HAP-1 (cell line): ENCODE measurements at regions not wholly inside any gene's neighbourhood (a gene's known extent, or its start where the extent isn't known, plus 50 kb on each side); places are given as distances from the start of the nearest gene placed in this dataset.
A peak's percentile ranks its signal among the peaks of the same experiment; 100 is the strongest.
"Not testable (repeated sequence)": the region's sequence is repeated elsewhere in the genome, so short reads cannot be mapped to it uniquely, and the experiment has no call there.

Experiments
- DNase-seq, 2 experiments: peaks; one replicate each; pipeline ENCODE4 v3.0.0-alpha.2; 2016 to 2020; ENCODE audit warnings: low spot score in 2 of 2
- H3K27me3 ChIP-seq: fragments of 250-450 bp; sonication (Bioruptor Pico); 2 replicates; pipeline ENCODE4 v1.5.1; 2020; ENCODE audit warnings: low read depth, mild to moderate bottlenecking, moderate library complexity
- H3K36me3 ChIP-seq: fragments of 250-450 bp; sonication (Bioruptor Pico); replicated peaks from 2 replicates; pipeline ENCODE4 v1.5.1; 2020; ENCODE audit warnings: mild to moderate bottlenecking
- H3K4me1 ChIP-seq: fragments of 250-450 bp; sonication (Bioruptor Pico); 2 replicates; pipeline ENCODE4 v1.5.1; 2020; ENCODE audit warnings: mild to moderate bottlenecking
- H3K4me3 ChIP-seq: fragments of 250-450 bp; sonication (Bioruptor Pico); 2 replicates; pipeline ENCODE4 v1.5.1; 2020; ENCODE audit warnings: mild to moderate bottlenecking, moderate library complexity
- H3K9me3 ChIP-seq: fragments of 250-450 bp; sonication (Bioruptor Pico); 2 replicates; pipeline ENCODE4 v1.5.1; 2020; ENCODE audit warnings: mild to moderate bottlenecking, moderate library complexity
- in situ Hi-C: fragments of 300-500 bp; cut with MboI; formaldehyde crosslinking; loops from 3 replicates; pipeline ENCODE4 v1.14.3; 2020; ENCODE audit warnings: low sequenced_read_pairs, inconsistent platforms, mixed read lengths

DNA sequence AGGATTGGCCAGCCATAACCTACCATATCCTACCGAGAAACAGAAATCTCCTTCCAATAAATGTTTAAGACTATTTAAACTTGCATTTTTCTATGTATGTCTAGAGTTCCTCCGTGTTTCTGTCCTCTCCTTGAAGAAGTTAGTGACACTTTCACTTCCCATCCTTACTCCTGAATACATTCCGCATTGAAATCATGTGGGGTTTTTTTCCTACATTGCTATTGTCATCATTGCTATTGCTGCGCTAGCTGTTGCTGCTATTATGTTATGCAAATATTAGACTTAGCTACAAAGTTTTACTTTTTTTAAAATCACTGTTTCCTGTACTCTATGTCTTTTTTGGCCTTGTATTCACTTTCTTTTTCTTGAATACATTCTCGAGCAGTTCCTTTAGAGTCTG is 83.3 kb upstream of the NEK6 start:
- H3K9me3 ChIP-seq = no peaks in the 10 kb centered on the region
- no peak for DNase-seq
- peaks cover 20% of the 10 kb centered on the region for H3K27me3 ChIP-seq
- H3K4me1 ChIP-seq = no peaks in the 10 kb centered on the region
- in situ Hi-C loops = no loop called here
- H3K4me3 ChIP-seq = no peak overlapping the region
- no peaks in the 10 kb centered on the region for H3K36me3 ChIP-seq

DNA sequence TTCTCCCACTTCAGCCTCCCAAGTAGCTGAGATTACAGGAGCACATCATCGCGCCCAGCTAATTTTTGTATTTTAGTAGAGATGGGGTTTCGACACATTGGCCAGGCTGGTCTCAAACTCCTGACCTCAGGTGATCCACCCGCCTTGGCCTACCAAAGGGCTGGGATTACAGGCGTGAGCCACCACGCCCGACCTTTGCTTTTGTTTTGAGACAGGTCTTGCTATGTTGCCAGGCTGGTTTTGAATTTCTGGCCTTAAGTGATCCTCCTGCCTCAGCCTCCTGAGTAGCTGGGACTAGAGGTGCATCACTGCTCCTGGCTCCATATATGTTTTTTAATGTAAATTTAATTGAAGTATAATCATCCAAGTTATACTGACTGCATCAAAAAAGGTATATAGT is 80.2 kb upstream of the NEK6 start:
- H3K4me3 ChIP-seq, in situ Hi-C loops, H3K36me3 ChIP-seq, H3K9me3 ChIP-seq, DNase-seq, H3K4me1 ChIP-seq: not testable (repeated sequence)
- peaks cover 14% of the 10 kb centered on the region; the same call in 1 of the 2 replicates for H3K27me3 ChIP-seq

DNA sequence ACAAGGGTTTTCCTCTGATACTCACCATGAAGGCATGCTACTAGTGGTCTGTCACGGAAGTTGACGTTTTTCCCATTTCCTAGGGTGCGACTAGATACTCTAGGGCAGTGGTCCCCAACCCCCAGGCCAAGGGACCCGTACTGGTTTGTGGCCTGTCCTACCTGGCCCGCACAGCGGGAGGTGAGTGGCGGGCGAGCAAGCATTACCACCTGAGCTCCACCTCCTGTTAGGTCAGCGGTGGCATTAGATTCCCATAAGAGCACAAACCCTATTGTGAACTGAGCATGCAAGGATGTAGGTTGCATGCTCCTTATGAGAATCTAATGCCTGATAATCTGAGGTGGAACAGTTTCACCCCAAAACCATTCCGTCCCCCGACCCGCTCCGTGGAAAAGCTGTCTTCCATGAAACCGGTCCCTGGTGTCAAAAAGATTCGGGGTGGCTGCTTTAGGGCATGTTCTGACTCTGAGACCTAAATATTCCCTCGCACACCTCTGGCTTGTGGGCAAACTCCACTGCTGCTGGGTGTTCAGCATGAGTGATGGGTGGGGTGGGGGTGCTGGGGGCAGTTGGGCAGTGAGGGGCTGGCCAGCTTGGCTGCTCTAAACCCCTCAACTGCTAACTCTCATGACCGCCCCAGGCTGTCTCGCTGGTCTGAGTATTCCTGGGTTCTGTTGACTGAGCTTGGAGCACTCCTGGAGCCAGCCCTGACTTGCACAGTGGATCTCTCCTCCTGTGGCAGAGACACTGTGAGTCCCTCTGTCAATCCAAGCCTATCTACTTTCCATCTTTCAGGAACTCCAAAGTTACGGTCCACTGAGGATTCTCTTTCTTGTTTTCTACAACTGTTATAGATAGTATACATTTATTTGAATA is 78.3 kb upstream of the NEK6 start:
- no peak overlapping the region for H3K4me3 ChIP-seq
- in situ Hi-C loops = no loop called here

GRCh38 chr9:124180557-124180956 is 77.2 kb upstream of the NEK6 start:
- Histone ChIP-seq H3K4me1 (no peaks in the 10 kb centered on the region), H3K27me3 (peaks cover 11% of the 10 kb centered on the region; the same call in 1 of the 2 replicates), H3K36me3 (no peaks in the 10 kb centered on the region), H3K9me3 (no peaks in the 10 kb centered on the region), H3K4me3 (no peak overlapping the region)
- no peak for DNase-seq
- in situ Hi-C loops = no loop called here

More for the DNA sequence above, 78.3 kb upstream of the NEK6 start:
- DNase-seq = no peak
- no peaks in the 10 kb centered on the region for H3K4me1 ChIP-seq
- no peaks in the 10 kb centered on the region for H3K9me3 ChIP-seq
- H3K36me3 ChIP-seq = no peaks in the 10 kb centered on the region
- H3K27me3 ChIP-seq = peaks cover 14% of the 10 kb centered on the region; the same call in 1 of the 2 replicates

DNA sequence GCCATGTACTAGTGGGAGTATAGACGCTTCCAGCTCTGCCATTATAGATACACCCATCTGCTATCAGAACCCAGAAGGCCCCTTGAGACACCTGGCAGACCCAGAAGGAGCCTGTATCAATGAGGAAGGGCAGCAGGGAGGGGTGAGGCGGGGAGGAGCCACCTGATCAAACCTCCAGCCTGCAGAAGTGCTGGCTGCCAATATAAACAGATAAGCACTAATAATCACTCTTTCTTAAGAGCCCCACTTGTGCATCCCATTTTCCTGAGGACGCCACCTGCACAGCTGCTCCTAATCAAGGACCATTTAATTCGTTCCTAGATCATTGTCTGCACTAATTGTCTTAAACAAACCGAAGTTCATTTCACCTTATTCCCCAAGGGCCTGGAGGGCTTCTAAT is 75.0 kb upstream of the NEK6 start:
- no peak for DNase-seq
- Histone ChIP-seq H3K36me3 (no peaks in the 10 kb centered on the region), H3K4me3 (no peak overlapping the region), H3K27me3 (peaks cover 6% of the 10 kb centered on the region; the same call in 1 of the 2 replicates), H3K4me1 (no peaks in the 10 kb centered on the region), H3K9me3 (no peaks in the 10 kb centered on the region)
- in situ Hi-C loops = no loop called here

GRCh38 chr9:124183772-124184171 is 74.0 kb upstream of the NEK6 start:
- in situ Hi-C loops = no loop called here
- peak in 1 of 2 experiments; percentile 12 for DNase-seq
- no peak overlapping the region for H3K4me3 ChIP-seq
- H3K36me3 ChIP-seq = no peaks in the 10 kb centered on the region
- H3K27me3 ChIP-seq = peaks cover 6% of the 10 kb centered on the region; the same call in 1 of the 2 replicates
- H3K4me1 ChIP-seq = no peaks in the 10 kb centered on the region
- no peaks in the 10 kb centered on the region for H3K9me3 ChIP-seq

DNA sequence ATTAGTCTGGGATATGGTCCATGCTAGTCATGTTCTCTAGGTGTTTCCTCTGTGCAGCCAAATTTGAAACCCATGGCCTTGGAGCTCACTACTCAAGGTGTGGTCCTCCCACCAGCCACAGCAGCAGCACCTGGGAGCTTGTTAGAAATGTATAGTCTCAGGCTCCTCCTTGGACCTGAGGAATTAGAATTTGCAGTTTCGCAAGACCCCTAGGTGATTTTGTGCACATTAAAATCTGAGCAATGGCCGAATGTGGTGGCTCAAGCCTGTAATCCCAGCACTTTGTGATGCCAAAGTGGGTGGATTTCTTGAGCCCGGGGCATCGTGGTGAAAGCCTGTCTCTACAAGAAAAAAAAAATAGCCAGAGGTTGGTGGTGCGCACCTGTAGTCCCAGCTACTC is 72.3 kb upstream of the NEK6 start:
- H3K36me3 ChIP-seq = no peaks in the 10 kb centered on the region
- in situ Hi-C loops = no loop called here

GRCh38 chr9:124187311-124187710 is 70.4 kb upstream of the NEK6 start:
- Histone ChIP-seq H3K27me3 (no peaks in the 10 kb centered on the region), H3K36me3 (no peaks in the 10 kb centered on the region), H3K4me1 (no peaks in the 10 kb centered on the region), H3K9me3 (no peaks in the 10 kb centered on the region), H3K4me3 (no peak overlapping the region)
- DNase-seq = no peak
- in situ Hi-C loops = no loop called here

More for the DNA sequence above, 72.3 kb upstream of the NEK6 start:
- DNase-seq = no peak
- Histone ChIP-seq H3K27me3 (peaks cover 6% of the 10 kb centered on the region; the same call in 1 of the 2 replicates), H3K9me3 (no peaks in the 10 kb centered on the region), H3K4me3 (no peak overlapping the region), H3K4me1 (no peaks in the 10 kb centered on the region)

DNA sequence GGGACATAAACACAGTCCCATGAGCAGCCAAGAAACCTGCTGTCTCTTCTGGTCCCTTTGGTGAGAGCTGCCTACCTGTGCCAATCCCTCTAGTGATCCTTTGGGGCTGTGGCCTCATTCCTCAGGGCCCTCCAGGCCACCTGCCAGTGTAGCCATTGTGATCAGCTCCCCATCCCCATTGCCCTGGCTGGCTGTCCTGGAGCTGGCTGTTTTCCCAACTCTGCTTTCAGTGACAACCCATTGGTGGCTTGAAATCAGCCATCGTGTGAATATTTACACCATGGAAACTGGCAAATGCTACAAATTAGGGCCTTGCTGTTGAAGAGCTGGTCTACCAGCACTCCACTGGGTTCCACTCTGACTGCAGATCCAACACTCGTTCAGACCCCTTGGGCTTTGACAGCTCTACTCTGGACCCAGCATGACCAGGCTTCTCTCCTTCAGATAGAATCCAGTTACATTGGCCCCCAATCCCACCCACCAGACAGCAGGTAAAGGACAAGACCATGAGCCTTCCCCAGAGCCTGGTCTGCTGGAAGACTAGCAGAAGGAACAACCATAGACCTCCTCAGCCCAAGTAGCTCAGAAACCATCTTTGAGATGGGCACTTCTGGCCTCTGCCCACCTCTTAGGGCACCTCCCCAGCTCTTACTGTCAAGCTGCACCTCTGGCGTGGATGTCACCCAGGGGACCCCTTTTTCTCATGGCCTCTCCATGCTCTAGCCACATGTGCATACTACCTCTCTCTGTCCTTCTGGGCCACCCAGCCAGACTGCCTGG is 69.2 kb upstream of the NEK6 start:
- Histone ChIP-seq H3K4me3 (no peak overlapping the region), H3K27me3 (no peaks in the 10 kb centered on the region), H3K4me1 (no peaks in the 10 kb centered on the region), H3K36me3 (no peaks in the 10 kb centered on the region), H3K9me3 (no peaks in the 10 kb centered on the region)
- no peak for DNase-seq
- in situ Hi-C loops = no loop called here

DNA sequence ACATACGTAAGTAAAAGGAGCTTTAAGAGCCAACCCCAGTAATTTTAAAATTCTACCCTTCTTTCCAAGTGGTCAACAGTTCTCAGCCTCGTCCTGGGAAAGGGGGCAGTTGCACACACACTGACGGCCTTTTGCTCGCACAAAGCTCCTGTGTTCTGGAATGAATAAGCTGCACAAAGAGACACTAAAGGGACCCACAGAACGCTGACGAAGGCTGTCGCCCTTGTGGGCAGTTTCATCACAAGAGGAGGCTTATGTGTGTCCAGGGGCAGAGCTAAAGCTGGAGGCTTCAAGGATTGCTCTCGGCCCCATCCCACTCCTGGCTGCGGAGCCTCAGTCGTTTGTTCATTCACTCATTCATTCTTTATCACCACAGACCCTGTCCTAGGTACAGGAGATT is 67.0 kb upstream of the NEK6 start:
- Histone ChIP-seq H3K4me1 (no peaks in the 10 kb centered on the region), H3K4me3 (no peak overlapping the region), H3K27me3 (no peaks in the 10 kb centered on the region; the same call in 1 of the 2 replicates), H3K36me3 (no peaks in the 10 kb centered on the region), H3K9me3 (no peaks in the 10 kb centered on the region)
- in situ Hi-C loops = no loop called here
- DNase-seq = no peak

- Histone ChIP-seq H3K27me3 (no peaks in the 10 kb centered on the region; the same call in 1 of the 2 replicates), H3K4me3 (no peak overlapping the region), H3K9me3 (no peaks in the 10 kb centered on the region), H3K4me1 (no peaks in the 10 kb centered on the region), H3K36me3 (no peaks in the 10 kb centered on the region)
- in situ Hi-C loops = no loop called here
- DNase-seq = no peak
Observed at GRCh38 chr9:124191691-124192395, 65.9 kb upstream of the NEK6 start.

DNA sequence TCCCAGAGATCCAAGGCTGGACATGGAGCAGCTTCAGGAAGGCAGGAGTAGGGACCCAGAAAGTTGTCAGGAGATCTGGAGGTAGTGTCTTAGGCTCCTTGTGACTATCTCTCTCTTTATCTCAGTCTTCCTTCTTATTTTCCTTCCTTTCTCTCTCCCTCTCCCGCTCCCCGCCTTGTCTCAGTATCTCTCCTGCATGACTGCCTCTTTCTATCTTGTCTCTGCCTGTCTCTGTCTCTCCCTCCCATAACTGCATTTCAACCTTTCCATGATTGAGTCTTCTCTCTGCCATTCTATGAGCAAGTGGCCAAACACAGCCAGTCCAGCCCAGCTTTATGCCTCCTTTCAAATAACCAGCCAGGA is 61.0 kb upstream of the NEK6 start:
- no peak for DNase-seq
- in situ Hi-C loops = no loop called here
- no peaks in the 10 kb centered on the region; the same call in 1 of the 2 replicates for H3K27me3 ChIP-seq
- H3K4me3 ChIP-seq = no peak overlapping the region
- no peaks in the 10 kb centered on the region for H3K9me3 ChIP-seq
- no peaks in the 10 kb centered on the region for H3K36me3 ChIP-seq
- no peaks in the 10 kb centered on the region for H3K4me1 ChIP-seq

DNA sequence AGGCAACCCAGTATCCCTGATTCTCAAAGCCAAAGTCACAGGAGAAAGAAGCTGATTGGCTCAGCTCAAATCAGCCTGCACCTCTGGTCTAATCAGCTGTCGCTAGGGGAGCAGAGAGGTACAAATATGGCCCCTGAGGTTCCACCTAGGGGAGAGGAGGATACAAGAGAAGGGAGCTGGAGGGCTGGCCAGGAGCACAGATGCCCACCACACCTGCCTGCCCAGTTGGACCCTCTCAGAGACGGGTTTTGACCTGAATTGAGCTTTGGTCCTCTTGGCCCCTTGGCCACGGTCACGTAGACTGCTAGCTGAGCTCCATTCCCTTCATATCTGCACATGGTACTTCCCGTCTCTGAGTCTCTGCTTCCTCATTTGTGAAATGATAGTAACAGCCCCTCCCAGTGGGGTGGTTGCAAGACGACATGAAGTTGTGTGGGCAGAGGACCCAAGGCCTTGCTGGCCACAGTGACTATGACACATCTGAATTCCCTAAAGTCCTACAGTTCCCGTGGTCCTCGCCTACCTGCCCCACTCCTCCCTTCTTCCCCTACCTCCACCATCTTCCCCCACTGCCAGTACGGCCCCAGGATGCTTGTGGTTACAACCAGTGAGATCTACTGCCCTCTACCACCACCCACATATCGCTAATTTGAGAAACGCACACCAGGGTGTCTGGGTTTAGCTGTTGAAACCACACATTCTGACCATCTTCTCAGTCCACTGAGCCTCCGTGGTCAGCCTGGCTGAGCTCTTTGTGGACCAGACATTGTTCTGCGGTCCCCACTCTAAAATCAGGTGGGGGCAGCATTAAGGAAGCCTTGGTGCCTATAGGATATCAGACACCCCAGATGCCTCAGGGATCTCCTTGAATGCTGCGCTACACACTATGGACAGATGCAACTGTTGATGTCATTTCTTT is 60.3 kb upstream of the NEK6 start:
- Histone ChIP-seq H3K36me3 (no peaks in the 10 kb centered on the region), H3K9me3 (no peaks in the 10 kb centered on the region), H3K27me3 (no peaks in the 10 kb centered on the region; the same call in 1 of the 2 replicates), H3K4me3 (no peak overlapping the region), H3K4me1 (no peaks in the 10 kb centered on the region)
- no peak for DNase-seq
- in situ Hi-C loops = no loop called here
